SK-N-SH treated with all-trans-retinoic acid at 6 μM for 48 hours (cell line): ENCODE measurements at regions not wholly inside any gene's neighbourhood (a gene's known extent, or its start where the extent isn't known, plus 50 kb on each side); places are given as distances from the start of the nearest gene placed in this dataset.

Experiments used
- ATAC-seq: fragments of 200-7000 bp; cut with Tn5 transposase; 3 replicates; pipeline ENCODE4 v1.9.1; 2020; ENCODE audit warnings: mild to moderate bottlenecking, moderate library complexity
- ARNTL ChIP-seq: fragments of 450-650 bp; formaldehyde crosslinking; IDR thresholded peaks from 2 replicates; pipeline ENCODE4 v1.5.0; 2020; ENCODE audit warnings: low read depth, mild to moderate bottlenecking, moderate library complexity, borderline replicate concordance
- CSDC2 ChIP-seq: fragments of 250-450 bp; sonication (Bioruptor Pico); IDR thresholded peaks from 2 replicates; pipeline ENCODE4 v1.5.0; 2020; ENCODE audit warnings: mild to moderate bottlenecking, moderate library complexity
- ESRRG ChIP-seq: fragments of 250-450 bp; sonication (Bioruptor Pico); IDR thresholded peaks from 2 replicates; pipeline ENCODE4 v1.6.1; 2021; ENCODE audit warnings: mild to moderate bottlenecking
- GLIS3 ChIP-seq: fragments of 250-450 bp; sonication (Bioruptor Pico); IDR thresholded peaks from 2 replicates; pipeline ENCODE4 v1.5.0; 2020; ENCODE audit warnings: mild to moderate bottlenecking, moderate library complexity
- ISL1 ChIP-seq: fragments of 250-450 bp; sonication (Bioruptor Pico); IDR thresholded peaks from 2 replicates; pipeline ENCODE4 v2.1.2; 2022; ENCODE audit warnings: mild to moderate bottlenecking, moderate library complexity
- OSR1 ChIP-seq: fragments of 250-450 bp; sonication (Bioruptor Pico); IDR thresholded peaks from 2 replicates; pipeline ENCODE4 v1.8.0; 2022; ENCODE audit warnings: moderate library complexity, mild to moderate bottlenecking, inconsistent platforms
- PPARA ChIP-seq: fragments of 250-450 bp; sonication (Bioruptor Pico); IDR thresholded peaks from 2 replicates; pipeline ENCODE4 v1.5.0; 2020; ENCODE audit warnings: mild to moderate bottlenecking, borderline replicate concordance
- RARB ChIP-seq: fragments of 250-450 bp; sonication (Bioruptor Pico); IDR thresholded peaks from 2 replicates; pipeline ENCODE4 v1.8.0; 2021; ENCODE audit warnings: mild to moderate bottlenecking, moderate library complexity
- SNAI2 ChIP-seq: fragments of 250-450 bp; sonication (Bioruptor Pico); IDR thresholded peaks from 2 replicates; pipeline ENCODE4 v1.5.0; 2020; ENCODE audit warnings: mild to moderate bottlenecking, moderate library complexity
- TCF4 ChIP-seq: fragments of 250-450 bp; sonication (Bioruptor Pico); IDR thresholded peaks from 2 replicates; pipeline ENCODE4 v1.8.0; 2021; ENCODE audit warnings: mild to moderate bottlenecking, moderate library complexity, borderline replicate concordance
- TOX ChIP-seq: fragments of 250-450 bp; sonication (Bioruptor Pico); IDR thresholded peaks from 2 replicates; pipeline ENCODE4 v1.8.0; 2021; ENCODE audit warnings: mild to moderate bottlenecking, moderate library complexity, borderline replicate concordance
- ZC3H10 ChIP-seq: fragments of 250-450 bp; sonication (Bioruptor Pico); IDR thresholded peaks from 2 replicates; pipeline ENCODE4 v1.5.1; 2021; ENCODE audit warnings: mild to moderate bottlenecking, moderate library complexity
- ZFP3 ChIP-seq: fragments of 250-450 bp; sonication (Bioruptor Pico); IDR thresholded peaks from 2 replicates; pipeline ENCODE4 v1.5.0; 2020; ENCODE audit warnings: mild to moderate bottlenecking, moderate library complexity
- ZFP30 ChIP-seq: fragments of 450-650 bp; formaldehyde crosslinking; IDR thresholded peaks from 2 replicates; pipeline ENCODE4 v1.5.0; 2022; ENCODE audit warnings: mild to moderate bottlenecking, moderate library complexity
- ZNF565 ChIP-seq: fragments of 450-650 bp; formaldehyde crosslinking; conservative IDR thresholded peaks from 2 replicates; pipeline ENCODE4 v1.5.0; 2020; ENCODE audit warnings: low read depth, mild to moderate bottlenecking, moderate library complexity
- ZNF70 ChIP-seq: fragments of 450-650 bp; formaldehyde crosslinking; IDR thresholded peaks from 2 replicates; pipeline ENCODE4 v1.5.0; 2020; ENCODE audit warnings: mild to moderate bottlenecking, moderate library complexity
- ZNF8 ChIP-seq: fragments of 450-650 bp; formaldehyde crosslinking; IDR thresholded peaks from 2 replicates; pipeline ENCODE4 v1.5.0; 2020; ENCODE audit warnings: mild to moderate bottlenecking, moderate library complexity
- TF ChIP-seq, protein P1 (sequence below): fragments of 250-450 bp; sonication (Bioruptor Pico); IDR thresholded peaks from 2 replicates; pipeline ENCODE4 v1.5.1; 2021; ENCODE audit warnings: mild to moderate bottlenecking, moderate library complexity
- TF ChIP-seq, protein P2 (sequence below): fragments of 250-450 bp; sonication (Bioruptor Pico); IDR thresholded peaks from 2 replicates; pipeline ENCODE4 v1.8.0; 2021; ENCODE audit warnings: low read depth, mild to moderate bottlenecking, moderate library complexity, borderline replicate concordance
- TF ChIP-seq, protein P3 (sequence below): fragments of 250-450 bp; sonication (Bioruptor Pico); IDR thresholded peaks from 2 replicates; pipeline ENCODE4 v1.5.0; 2020; ENCODE audit warnings: mild to moderate bottlenecking, moderate library complexity
- TF ChIP-seq, protein P4 (sequence below): fragments of 250-450 bp; sonication (Bioruptor Pico); IDR thresholded peaks from 2 replicates; pipeline ENCODE4 v1.5.1; 2020; ENCODE audit warnings: low read depth, mild to moderate bottlenecking, moderate library complexity
- TF ChIP-seq, protein P5 (sequence below): fragments of 250-450 bp; sonication (Bioruptor Pico); IDR thresholded peaks from 2 replicates; pipeline ENCODE4 v1.8.0; 2020; ENCODE audit warnings: mild to moderate bottlenecking, moderate library complexity, borderline replicate concordance

DNA sequence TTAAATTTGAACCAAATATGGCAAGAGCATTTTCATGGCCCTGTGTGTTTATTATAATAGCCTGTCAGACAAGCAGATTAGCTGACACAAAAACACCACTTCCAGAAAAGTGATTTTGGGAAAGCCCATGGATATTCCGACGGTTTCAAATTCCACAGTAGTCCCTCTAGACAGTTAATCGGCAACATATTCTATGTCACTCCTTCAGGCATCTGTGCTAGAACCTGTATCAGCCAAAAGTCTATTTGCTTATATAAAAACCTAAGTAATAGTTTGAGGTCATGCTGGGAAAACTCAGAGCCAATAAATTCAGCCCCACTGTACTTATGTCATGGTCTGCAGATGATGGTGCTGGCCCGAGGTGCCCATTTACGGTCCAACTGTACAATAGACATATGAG is 110.2 kb upstream of the ARHGEF26 start:
- ATAC-seq: no peak
- no peak for TF ChIP-seq SNAI2 (CRISPR knock-in tag)
- TF ChIP-seq TOX (CRISPR knock-in tag): no peak
- TF ChIP-seq ESRRG: no peak
- no peak for TF ChIP-seq ARNTL (CRISPR knock-in tag)
- TF ChIP-seq, protein P1, sequence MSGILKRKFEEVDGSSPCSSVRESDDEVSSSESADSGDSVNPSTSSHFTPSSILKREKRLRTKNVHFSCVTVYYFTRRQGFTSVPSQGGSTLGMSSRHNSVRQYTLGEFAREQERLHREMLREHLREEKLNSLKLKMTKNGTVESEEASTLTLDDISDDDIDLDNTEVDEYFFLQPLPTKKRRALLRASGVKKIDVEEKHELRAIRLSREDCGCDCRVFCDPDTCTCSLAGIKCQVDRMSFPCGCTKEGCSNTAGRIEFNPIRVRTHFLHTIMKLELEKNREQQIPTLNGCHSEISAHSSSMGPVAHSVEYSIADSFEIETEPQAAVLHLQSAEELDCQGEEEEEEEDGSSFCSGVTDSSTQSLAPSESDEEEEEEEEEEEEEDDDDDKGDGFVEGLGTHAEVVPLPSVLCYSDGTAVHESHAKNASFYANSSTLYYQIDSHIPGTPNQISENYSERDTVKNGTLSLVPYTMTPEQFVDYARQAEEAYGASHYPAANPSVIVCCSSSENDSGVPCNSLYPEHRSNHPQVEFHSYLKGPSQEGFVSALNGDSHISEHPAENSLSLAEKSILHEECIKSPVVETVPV (CRISPR knock-in tag): no peak
- TF ChIP-seq, protein P2, sequence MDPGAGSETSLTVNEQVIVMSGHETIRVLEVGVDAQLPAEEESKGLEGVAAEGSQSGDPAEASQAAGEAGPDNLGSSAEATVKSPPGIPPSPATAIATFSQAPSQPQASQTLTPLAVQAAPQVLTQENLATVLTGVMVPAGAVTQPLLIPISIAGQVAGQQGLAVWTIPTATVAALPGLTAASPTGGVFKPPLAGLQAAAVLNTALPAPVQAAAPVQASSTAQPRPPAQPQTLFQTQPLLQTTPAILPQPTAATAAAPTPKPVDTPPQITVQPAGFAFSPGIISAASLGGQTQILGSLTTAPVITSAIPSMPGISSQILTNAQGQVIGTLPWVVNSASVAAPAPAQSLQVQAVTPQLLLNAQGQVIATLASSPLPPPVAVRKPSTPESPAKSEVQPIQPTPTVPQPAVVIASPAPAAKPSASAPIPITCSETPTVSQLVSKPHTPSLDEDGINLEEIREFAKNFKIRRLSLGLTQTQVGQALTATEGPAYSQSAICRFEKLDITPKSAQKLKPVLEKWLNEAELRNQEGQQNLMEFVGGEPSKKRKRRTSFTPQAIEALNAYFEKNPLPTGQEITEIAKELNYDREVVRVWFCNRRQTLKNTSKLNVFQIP (CRISPR knock-in tag): no peak

DNA sequence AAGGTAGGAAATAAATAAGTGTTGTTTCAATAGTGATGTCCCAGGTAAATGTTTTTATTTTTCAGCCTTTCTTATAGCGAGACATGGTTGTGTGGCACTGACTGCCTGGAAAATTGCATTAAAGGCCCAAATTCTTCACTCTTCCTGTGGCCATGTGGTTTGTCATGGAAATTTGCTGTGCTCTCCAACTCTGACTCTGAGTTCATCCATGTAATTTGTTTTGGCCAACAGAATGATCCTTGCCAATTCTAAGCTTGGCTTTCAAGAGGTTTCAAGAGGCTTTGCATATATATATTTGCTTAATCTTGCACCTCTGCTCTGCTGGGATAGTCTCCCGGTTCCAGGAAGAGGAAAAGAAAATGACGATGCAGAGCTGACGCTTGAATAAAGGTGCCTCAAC is 107.5 kb upstream of the ARHGEF26 start:
- ATAC-seq: no peak
- TF ChIP-seq ISL1: no peak
- no peak for TF ChIP-seq OSR1
- TF ChIP-seq, all 23 proteins: peak for 0

DNA sequence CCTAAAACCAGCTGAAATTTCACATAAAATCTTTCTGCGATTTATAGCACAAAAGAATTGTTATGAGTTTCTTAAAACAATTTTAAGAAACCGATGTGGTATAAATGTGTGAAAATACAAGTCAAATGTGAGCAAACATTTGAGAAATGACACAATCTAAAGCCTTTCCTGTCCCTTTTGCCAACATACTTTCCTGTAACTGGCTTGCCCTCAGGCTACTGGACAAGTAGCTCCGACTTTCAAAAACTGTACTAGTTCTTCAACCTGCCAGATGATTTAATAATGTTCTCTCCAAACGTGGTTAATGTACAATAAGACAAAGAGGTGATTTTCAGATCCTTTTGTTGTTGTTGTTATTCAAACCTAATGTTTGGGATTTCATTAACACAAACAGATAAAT is 105.9 kb upstream of the ARHGEF26 start:
- no peak for TF ChIP-seq GLIS3
- ATAC-seq: no peak

DNA sequence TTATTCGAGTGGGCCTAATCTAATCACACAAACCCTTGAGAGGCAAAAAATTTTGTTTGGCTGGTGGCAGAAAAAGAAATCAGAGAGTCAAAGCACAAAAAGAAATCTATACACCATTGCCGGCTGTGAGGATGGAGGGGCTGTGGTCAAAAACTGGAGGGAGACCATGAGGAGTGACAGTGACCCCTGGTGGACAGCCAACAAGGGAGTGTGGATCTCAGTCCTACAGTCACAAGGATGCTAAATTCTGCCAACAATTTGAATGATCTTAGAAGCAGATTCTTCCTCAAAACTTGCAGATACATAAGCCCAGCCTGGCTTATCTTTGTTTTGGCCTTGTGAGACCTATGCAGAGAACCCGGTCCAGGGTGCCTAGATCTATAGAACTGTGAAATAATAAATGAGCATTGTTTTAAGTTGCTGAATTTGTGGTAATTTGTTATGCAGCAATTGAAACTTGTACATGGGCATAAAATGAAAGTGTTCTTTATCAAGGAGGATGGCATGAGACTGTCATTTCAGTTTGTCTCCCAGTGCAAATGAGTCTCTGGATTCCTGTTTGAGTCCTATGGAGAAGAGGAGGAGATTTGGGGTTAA is 103.0 kb upstream of the ARHGEF26 start:
- TF ChIP-seq ZNF565 (CRISPR knock-in tag) (no peak), ZFP30 (no peak), ARNTL (CRISPR knock-in tag) (no peak), TCF4 (no peak), RARB (CRISPR knock-in tag) (no peak)
- TF ChIP-seq, protein P2 (CRISPR knock-in tag): no peak

DNA sequence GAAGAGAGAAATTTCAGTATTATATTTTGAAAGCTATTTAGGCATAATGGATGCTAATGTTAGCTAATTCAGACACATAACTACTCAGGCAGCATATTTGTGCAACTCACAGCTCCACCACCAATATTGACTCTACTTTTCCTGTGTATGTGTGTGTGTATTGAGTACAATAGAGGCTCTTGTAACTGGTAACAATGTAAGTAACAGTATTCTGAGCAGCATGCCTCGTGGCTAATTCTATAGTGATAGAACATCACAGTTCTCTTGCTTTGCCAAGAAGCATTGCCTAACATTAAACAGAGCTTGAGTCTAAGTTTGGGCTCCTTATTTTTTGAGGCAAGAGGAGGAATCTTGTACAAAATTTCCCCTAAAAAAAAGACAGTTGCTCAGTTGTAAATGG is 98.6 kb upstream of the ARHGEF26 start:
- TF ChIP-seq ZNF70 (no peak), ZNF565 (CRISPR knock-in tag) (no peak), PPARA (no peak), GLIS3 (no peak), ZNF8 (CRISPR knock-in tag) (no peak), ARNTL (CRISPR knock-in tag) (no peak), ZC3H10 (CRISPR knock-in tag) (no peak), ESRRG (no peak), SNAI2 (CRISPR knock-in tag) (no peak), TOX (CRISPR knock-in tag) (no peak), ZFP30 (no peak), CSDC2 (CRISPR knock-in tag) (no peak), TCF4 (no peak), ZFP3 (no peak), ISL1 (no peak)
- TF ChIP-seq, protein P2 (CRISPR knock-in tag): no peak
- TF ChIP-seq, protein P3, sequence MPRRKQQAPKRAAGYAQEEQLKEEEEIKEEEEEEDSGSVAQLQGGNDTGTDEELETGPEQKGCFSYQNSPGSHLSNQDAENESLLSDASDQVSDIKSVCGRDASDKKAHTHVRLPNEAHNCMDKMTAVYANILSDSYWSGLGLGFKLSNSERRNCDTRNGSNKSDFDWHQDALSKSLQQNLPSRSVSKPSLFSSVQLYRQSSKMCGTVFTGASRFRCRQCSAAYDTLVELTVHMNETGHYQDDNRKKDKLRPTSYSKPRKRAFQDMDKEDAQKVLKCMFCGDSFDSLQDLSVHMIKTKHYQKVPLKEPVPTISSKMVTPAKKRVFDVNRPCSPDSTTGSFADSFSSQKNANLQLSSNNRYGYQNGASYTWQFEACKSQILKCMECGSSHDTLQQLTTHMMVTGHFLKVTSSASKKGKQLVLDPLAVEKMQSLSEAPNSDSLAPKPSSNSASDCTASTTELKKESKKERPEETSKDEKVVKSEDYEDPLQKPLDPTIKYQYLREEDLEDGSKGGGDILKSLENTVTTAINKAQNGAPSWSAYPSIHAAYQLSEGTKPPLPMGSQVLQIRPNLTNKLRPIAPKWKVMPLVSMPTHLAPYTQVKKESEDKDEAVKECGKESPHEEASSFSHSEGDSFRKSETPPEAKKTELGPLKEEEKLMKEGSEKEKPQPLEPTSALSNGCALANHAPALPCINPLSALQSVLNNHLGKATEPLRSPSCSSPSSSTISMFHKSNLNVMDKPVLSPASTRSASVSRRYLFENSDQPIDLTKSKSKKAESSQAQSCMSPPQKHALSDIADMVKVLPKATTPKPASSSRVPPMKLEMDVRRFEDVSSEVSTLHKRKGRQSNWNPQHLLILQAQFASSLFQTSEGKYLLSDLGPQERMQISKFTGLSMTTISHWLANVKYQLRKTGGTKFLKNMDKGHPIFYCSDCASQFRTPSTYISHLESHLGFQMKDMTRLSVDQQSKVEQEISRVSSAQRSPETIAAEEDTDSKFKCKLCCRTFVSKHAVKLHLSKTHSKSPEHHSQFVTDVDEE: no peak
- TF ChIP-seq, protein P4, sequence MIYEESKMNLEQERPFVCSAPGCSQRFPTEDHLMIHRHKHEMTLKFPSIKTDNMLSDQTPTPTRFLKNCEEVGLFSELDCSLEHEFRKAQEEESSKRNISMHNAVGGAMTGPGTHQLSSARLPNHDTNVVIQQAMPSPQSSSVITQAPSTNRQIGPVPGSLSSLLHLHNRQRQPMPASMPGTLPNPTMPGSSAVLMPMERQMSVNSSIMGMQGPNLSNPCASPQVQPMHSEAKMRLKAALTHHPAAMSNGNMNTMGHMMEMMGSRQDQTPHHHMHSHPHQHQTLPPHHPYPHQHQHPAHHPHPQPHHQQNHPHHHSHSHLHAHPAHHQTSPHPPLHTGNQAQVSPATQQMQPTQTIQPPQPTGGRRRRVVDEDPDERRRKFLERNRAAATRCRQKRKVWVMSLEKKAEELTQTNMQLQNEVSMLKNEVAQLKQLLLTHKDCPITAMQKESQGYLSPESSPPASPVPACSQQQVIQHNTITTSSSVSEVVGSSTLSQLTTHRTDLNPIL (CRISPR knock-in tag): no peak
- TF ChIP-seq, protein P5, sequence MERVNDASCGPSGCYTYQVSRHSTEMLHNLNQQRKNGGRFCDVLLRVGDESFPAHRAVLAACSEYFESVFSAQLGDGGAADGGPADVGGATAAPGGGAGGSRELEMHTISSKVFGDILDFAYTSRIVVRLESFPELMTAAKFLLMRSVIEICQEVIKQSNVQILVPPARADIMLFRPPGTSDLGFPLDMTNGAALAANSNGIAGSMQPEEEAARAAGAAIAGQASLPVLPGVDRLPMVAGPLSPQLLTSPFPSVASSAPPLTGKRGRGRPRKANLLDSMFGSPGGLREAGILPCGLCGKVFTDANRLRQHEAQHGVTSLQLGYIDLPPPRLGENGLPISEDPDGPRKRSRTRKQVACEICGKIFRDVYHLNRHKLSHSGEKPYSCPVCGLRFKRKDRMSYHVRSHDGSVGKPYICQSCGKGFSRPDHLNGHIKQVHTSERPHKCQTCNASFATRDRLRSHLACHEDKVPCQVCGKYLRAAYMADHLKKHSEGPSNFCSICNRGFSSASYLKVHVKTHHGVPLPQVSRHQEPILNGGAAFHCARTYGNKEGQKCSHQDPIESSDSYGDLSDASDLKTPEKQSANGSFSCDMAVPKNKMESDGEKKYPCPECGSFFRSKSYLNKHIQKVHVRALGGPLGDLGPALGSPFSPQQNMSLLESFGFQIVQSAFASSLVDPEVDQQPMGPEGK (CRISPR knock-in tag): no peak
- no peak for ATAC-seq

More for the DNA sequence above, 103.0 kb upstream of the ARHGEF26 start:
- peak; percentile 72 for ATAC-seq
